Breast epithelium (tissue), 3 donors: ENCODE measurements at regions not wholly inside any gene's neighbourhood (a gene's known extent, or its start where the extent isn't known, plus 50 kb on each side); places are given as distances from the start of the nearest gene placed in this dataset.

Source experiments
- POLR2A ChIP-seq: fragments of 450-650 bp; IDR thresholded peaks from one replicate; pipeline ENCODE4 v1.6.1; 2016; ENCODE audit warnings: antibody characterized with exemption, mild to moderate bottlenecking, moderate library complexity
- TF ChIP-seq, protein P1 (sequence below), 3 donors: fragments of 450-650 bp; IDR thresholded peaks; one replicate each; pipeline ENCODE4 v1.5.1; 2016 to 2017; ENCODE audit warnings: antibody characterized with exemption in 3 of 3, mild to moderate bottlenecking in 3 of 3, moderate library complexity in 3 of 3

DNA sequence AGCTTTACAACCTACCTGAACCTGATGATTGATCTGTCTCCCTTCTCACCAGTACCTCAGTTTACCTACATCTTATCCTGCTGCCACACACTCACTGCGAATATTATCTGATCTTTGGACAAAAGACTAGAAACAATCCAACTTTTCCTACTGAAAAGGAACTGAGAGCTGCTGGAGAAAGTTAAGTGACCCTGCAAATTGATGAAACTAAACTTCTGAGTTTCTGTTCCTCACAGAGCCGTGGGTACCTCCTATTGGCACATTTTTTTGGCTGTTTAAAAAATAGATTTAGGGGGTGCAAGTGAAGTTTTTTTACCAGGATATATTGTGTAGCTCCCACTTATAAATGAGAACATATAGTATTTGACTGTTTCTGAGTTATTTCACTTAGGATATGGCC lies 66.0 kb upstream of the STARD3NL start:
- TF ChIP-seq POLR2A = no peak
- TF ChIP-seq, protein P1, sequence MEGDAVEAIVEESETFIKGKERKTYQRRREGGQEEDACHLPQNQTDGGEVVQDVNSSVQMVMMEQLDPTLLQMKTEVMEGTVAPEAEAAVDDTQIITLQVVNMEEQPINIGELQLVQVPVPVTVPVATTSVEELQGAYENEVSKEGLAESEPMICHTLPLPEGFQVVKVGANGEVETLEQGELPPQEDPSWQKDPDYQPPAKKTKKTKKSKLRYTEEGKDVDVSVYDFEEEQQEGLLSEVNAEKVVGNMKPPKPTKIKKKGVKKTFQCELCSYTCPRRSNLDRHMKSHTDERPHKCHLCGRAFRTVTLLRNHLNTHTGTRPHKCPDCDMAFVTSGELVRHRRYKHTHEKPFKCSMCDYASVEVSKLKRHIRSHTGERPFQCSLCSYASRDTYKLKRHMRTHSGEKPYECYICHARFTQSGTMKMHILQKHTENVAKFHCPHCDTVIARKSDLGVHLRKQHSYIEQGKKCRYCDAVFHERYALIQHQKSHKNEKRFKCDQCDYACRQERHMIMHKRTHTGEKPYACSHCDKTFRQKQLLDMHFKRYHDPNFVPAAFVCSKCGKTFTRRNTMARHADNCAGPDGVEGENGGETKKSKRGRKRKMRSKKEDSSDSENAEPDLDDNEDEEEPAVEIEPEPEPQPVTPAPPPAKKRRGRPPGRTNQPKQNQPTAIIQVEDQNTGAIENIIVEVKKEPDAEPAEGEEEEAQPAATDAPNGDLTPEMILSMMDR (IDR thresholded peaks at IDR 0.05) = no peak
